NCI-H69 (cell line): ENCODE measurements at regions not wholly inside any gene's neighbourhood (a gene's known extent, or its start where the extent isn't known, plus 50 kb on each side); places are given as distances from the start of the nearest gene placed in this dataset.
A peak's percentile ranks its signal among the peaks of the same experiment; 100 is the strongest.
"Not testable (repeated sequence)": the region's sequence is repeated elsewhere in the genome, so short reads cannot be mapped to it uniquely, and the experiment has no call there.

Experiments used
- DNase-seq: peaks from one replicate; lab custom pipeline; 2025; lab: John Stamatoyannopoulos, UW

GRCh38 chr7:104264285-104264684 lies 56.5 kb upstream of the ORC5 start:
- DNase-seq: no peak

GRCh38 chr7:104267701-104268368 lies 60.0 kb upstream of the ORC5 start:
- peak; percentile 36 for DNase-seq

DNA sequence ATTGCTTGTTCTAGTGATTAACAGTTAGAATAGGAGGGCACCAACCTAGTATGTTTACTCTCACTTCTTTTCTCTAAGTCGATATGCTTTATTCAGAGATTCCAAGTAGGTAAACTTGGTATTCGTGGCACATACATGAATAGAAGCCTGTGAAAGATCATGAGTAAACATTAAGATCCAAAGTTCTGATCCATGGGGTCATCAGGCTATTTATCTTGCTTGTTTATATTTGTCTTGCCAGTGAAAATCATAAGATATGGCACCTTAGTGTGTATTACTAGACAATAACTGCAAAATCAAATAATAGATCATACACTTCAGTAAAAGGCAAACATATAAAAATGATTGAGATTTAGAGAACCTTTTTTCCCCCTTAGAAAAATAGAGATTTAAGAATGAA lies 56.5 kb upstream of the LHFPL3 start:
- DNase-seq: no peak

- DNase-seq: peak; percentile 60
These were observed 55.5 kb upstream of the LHFPL3 start for GRCh38 chr7:104272767-104273384.

- DNase-seq: no peak
These were observed 52.5 kb upstream of the LHFPL3 start for GRCh38 chr7:104275900-104276299.

DNA sequence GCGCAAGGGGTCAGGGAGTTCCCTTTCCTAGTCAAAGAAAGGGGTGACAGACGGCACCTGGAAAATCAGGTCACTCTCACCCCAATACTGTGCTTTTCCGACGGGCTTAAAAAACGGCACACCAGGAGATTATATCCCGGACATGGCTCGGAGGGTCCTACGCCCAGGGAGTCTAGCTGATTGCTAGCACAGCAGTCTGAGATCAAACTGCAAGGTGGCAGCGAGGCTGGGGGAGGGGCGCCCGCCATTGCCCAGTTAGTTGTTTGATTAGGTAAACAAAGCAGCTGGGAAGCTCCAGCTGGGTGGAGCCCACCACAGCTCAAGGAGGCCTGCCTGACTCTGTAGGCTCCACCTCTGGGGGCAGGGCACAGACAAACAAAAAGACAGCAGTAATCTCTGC lies 51.7 kb upstream of the LHFPL3 start:
- not testable (repeated sequence) for DNase-seq
